SK-N-SH (cell line): ENCODE measurements at regions not wholly inside any gene's neighbourhood (a gene's known extent, or its start where the extent isn't known, plus 50 kb on each side); places are given as distances from the start of the nearest gene placed in this dataset.

Source experiments
- CTCF ChIA-PET: fragments of 300-600, 350-600 bp; formaldehyde crosslinking; extraction: SDS; loops from one replicate; lab custom pipeline; 2021; lab: Yijun Ruan, JAX
- POLR2A ChIA-PET: fragments of 350-600 bp; sonication (Branson Sonifier 250); formaldehyde crosslinking; extraction: SDS; loops from one replicate; lab custom pipeline; 2020; ENCODE audit warnings: antibody characterized with exemption, inconsistent platforms; lab: Yijun Ruan, JAX
- DNase-seq: peaks from one replicate; pipeline ENCODE4 v3.0.0; 2012
- H2AFZ ChIP-seq: fragments of 200-600 bp; sonication (generic); 2 replicates; pipeline ENCODE4 v1.8.1; 2016; ENCODE audit warnings: antibody characterized with exemption, mild to moderate bottlenecking, low read depth
- H3F3A ChIP-seq: fragments of 200-600 bp; sonication (generic); replicated peaks from 2 replicates; pipeline ENCODE3; 2016; ENCODE audit warnings: antibody characterized with exemption, mild to moderate bottlenecking; ENCODE audit not compliant: insufficient read depth
- H3K27ac ChIP-seq, 2 experiments: fragments of 200-500 bp in 1 of 2; fragments of 200-600 bp in 1 of 2; sonication (Bioruptor generic) in 1 of 2; sonication (generic), shearing (Covaris generic) in 1 of 2; 2 replicates each; pipeline versions ENCODE4 v1.5.1 to v1.6.1; 2014 to 2016; ENCODE audit warnings: low read depth in 2 of 2, inconsistent platforms in 1 of 2, low read length in 1 of 2, mild to moderate bottlenecking in 1 of 2, mixed read lengths in 1 of 2
- H3K27me3 ChIP-seq: fragments of 200-600 bp; sonication (generic), shearing (Covaris generic); 2 replicates; pipeline ENCODE4 v1.6.1; 2016; ENCODE audit warnings: mixed run types; ENCODE audit not compliant: insufficient read depth
- H3K36me3 ChIP-seq, 2 experiments: fragments of 200-500 bp in 1 of 2; fragments of 200-600 bp in 1 of 2; sonication (Bioruptor generic) in 1 of 2; sonication (generic) in 1 of 2; replicated peaks in 1 of 2; 2 replicates each; pipeline versions ENCODE3 to v1.5.1; 2014 to 2016; ENCODE audit warnings: low read length in 1 of 2, mild to moderate bottlenecking in 1 of 2; ENCODE audit not compliant: insufficient read depth in 2 of 2, control insufficient read depth in 1 of 2
- H3K4me1 ChIP-seq, 2 experiments: fragments of 200-500 bp in 1 of 2; fragments of 200-600 bp in 1 of 2; sonication (Bioruptor generic) in 1 of 2; sonication (generic), shearing (Covaris generic) in 1 of 2; 2 replicates each; pipeline versions ENCODE4 v1.5.1 to v1.6.1; 2014 to 2016; ENCODE audit warnings: low read depth in 1 of 2, low read length in 1 of 2, mixed run types in 1 of 2; ENCODE audit not compliant: insufficient read depth in 2 of 2, control insufficient read depth in 1 of 2
- H3K4me2 ChIP-seq: fragments of 200-600 bp; sonication (generic), shearing (Covaris generic); 2 replicates; pipeline ENCODE4 v1.6.1; 2017; ENCODE audit warnings: mixed run types
- H3K4me3 ChIP-seq, 2 experiments: fragments of 200-500 bp in 1 of 2; fragments of 200-600 bp in 1 of 2; sonication (Bioruptor generic) in 1 of 2; sonication (generic), shearing (Covaris generic) in 1 of 2; 2 replicates each; pipeline versions ENCODE4 v1.5.1 to v1.8.1; 2014 to 2016; ENCODE audit warnings: low read depth in 2 of 2, inconsistent platforms in 1 of 2, low read length in 1 of 2, mild to moderate bottlenecking in 1 of 2, mixed read lengths in 1 of 2, moderate library complexity in 1 of 2
- H3K79me2 ChIP-seq: fragments of 200-600 bp; sonication (generic); 2 replicates; pipeline ENCODE4 v1.8.1; 2017; ENCODE audit warnings: mild to moderate bottlenecking; ENCODE audit not compliant: insufficient read depth
- H3K9ac ChIP-seq: fragments of 200-600 bp; sonication (generic); 2 replicates; pipeline ENCODE4 v1.6.1; 2017; ENCODE audit warnings: mixed run types
- H3K9me2 ChIP-seq: fragments of 200-600 bp; sonication (generic); 2 replicates; pipeline ENCODE4 v1.6.1; 2017; ENCODE audit warnings: mixed run types
- H3K9me3 ChIP-seq: fragments of 200-600 bp; sonication (generic); 2 replicates; pipeline ENCODE4 v1.6.1; 2017; ENCODE audit warnings: mixed run types, mild to moderate bottlenecking, moderate library complexity
- H4K20me1 ChIP-seq: fragments of 200-600 bp; sonication (generic); 2 replicates; pipeline ENCODE4 v1.6.1; 2017; ENCODE audit warnings: mild to moderate bottlenecking, mixed run types; ENCODE audit not compliant: insufficient read depth
- CHD2 ChIP-seq: fragments of 150-350 bp; IDR thresholded peaks from 2 replicates; pipeline ENCODE4 v1.6.1; 2018; ENCODE audit warnings: low read length; ENCODE audit not compliant: partially characterized antibody
- FOSL2 ChIP-seq: IDR thresholded peaks from 2 replicates; pipeline ENCODE4 v1.4.0; 2012; ENCODE audit warnings: low read depth, mild to moderate bottlenecking, moderate library complexity, borderline replicate concordance
- FOXM1 ChIP-seq: IDR thresholded peaks from 2 replicates; pipeline ENCODE4 v1.4.0; 2012; ENCODE audit warnings: low read depth, mild to moderate bottlenecking
- GABPA ChIP-seq: IDR thresholded peaks from 2 replicates; pipeline ENCODE4 v1.4.0; 2012; ENCODE audit warnings: low read depth, mild to moderate bottlenecking
- JUND ChIP-seq: IDR thresholded peaks from 2 replicates; pipeline ENCODE4 v1.4.0; 2012
- MAX ChIP-seq: IDR thresholded peaks from 2 replicates; pipeline ENCODE4 v1.4.0; 2012; ENCODE audit warnings: low read depth
- NFIC ChIP-seq: IDR thresholded peaks from 2 replicates; pipeline ENCODE4 v1.4.0; 2012; ENCODE audit warnings: borderline replicate concordance
- NRF1 ChIP-seq: IDR thresholded peaks from 2 replicates; pipeline ENCODE4 v1.6.1; 2012; ENCODE audit warnings: low read depth, mild to moderate bottlenecking, low read length
- POLR2AphosphoS5 ChIP-seq: IDR thresholded peaks from 2 replicates; pipeline ENCODE4 v1.6.1; 2012; ENCODE audit warnings: low read depth, low read length
- RAD21 ChIP-seq: IDR thresholded peaks from 2 replicates; pipeline ENCODE4 v1.6.1; 2012; ENCODE audit warnings: mild to moderate bottlenecking, low read length
- RCOR1 ChIP-seq: fragments of 150-350 bp; IDR thresholded peaks from 2 replicates; pipeline ENCODE4 v1.6.1; 2017; ENCODE audit warnings: antibody characterized with exemption, low read length
- RFX5 ChIP-seq: IDR thresholded peaks from 2 replicates; pipeline ENCODE4 v1.6.1; 2012; ENCODE audit warnings: mild to moderate bottlenecking, improper control_type of control experiment, low read length
- SIN3A ChIP-seq: IDR thresholded peaks from 2 replicates; pipeline ENCODE4 v1.6.1; 2012; ENCODE audit warnings: low read depth, mild to moderate bottlenecking, low read length, moderate library complexity, borderline replicate concordance
- SMC3 ChIP-seq: IDR thresholded peaks from 2 replicates; pipeline ENCODE4 v1.6.1; 2012; ENCODE audit warnings: low read depth, low read length, improper control_type of control experiment
- TAF1 ChIP-seq: IDR thresholded peaks from 2 replicates; pipeline ENCODE4 v1.6.1; 2012; ENCODE audit warnings: low read depth, mild to moderate bottlenecking, low read length, moderate library complexity, borderline replicate concordance
- TCF12 ChIP-seq: IDR thresholded peaks from 2 replicates; pipeline ENCODE4 v1.4.0; 2012
- TEAD4 ChIP-seq: IDR thresholded peaks from 2 replicates; pipeline ENCODE4 v1.4.0; 2012; ENCODE audit warnings: mild to moderate bottlenecking, borderline replicate concordance; ENCODE audit not compliant: insufficient read depth
- YY1 ChIP-seq: IDR thresholded peaks from 2 replicates; pipeline ENCODE4 v1.4.0; 2012; ENCODE audit warnings: low read depth, mild to moderate bottlenecking
- WGBS: methylation state at CpG from one replicate; pipeline ENCODE4 v1.1.6; 2017; ENCODE audit warnings: low lambda C conversion rate; 5-methylcytosine and 5-hydroxymethylcytosine counted together
- TF ChIP-seq, protein P1 (sequence below): IDR thresholded peaks from 2 replicates; pipeline ENCODE4 v1.4.0; 2012; ENCODE audit warnings: low read depth, borderline replicate concordance

GRCh38 chr16:79843631-79844043, 243.1 kb upstream of the MAF start:
- H3K4me3 ChIP-seq, result no peak overlapping the region
- no peak for DNase-seq
- WGBS, result 53% methylated on average over 1 of the region's 1 CpG
- H3K4me1 ChIP-seq, result peaks cover 0 to 20% of the 10 kb centered on the region in 2 experiments; a peak in 1 of 4 replicates
- H3K4me2 ChIP-seq, result no peak overlapping the region
- H3K9me2 ChIP-seq, result no peaks in the 10 kb centered on the region
- H2AFZ ChIP-seq, result no peak overlapping the region
- ChIA-PET POLR2A (no interaction called here), CTCF (no interaction called here)
- H3K36me3 ChIP-seq, result no peaks in the 10 kb centered on the region
- TF ChIP-seq POLR2AphosphoS5, result no peak
- H3K9me3 ChIP-seq, result no peaks in the 10 kb centered on the region
- H3K27me3 ChIP-seq, result no peaks in the 10 kb centered on the region
- H3K9ac ChIP-seq, result no peak overlapping the region
- H3K27ac ChIP-seq, result no peak overlapping the region
- H3K79me2 ChIP-seq, result no peaks in the 10 kb centered on the region
- H3F3A ChIP-seq, result no peaks in the 10 kb centered on the region
- H4K20me1 ChIP-seq, result no peaks in the 10 kb centered on the region

GRCh38 chr16:79843145-79843544, 242.6 kb upstream of the MAF start:
- no peak for DNase-seq
- no peak overlapping the region for H3K4me2 ChIP-seq
- 45% methylated on average over 5 of the region's 5 CpGs for WGBS
- H3F3A ChIP-seq, result no peaks in the 10 kb centered on the region
- ChIA-PET CTCF (no interaction called here), POLR2A (no interaction called here)
- H3K27ac ChIP-seq, result no peak overlapping the region
- TF ChIP-seq, protein P1, sequence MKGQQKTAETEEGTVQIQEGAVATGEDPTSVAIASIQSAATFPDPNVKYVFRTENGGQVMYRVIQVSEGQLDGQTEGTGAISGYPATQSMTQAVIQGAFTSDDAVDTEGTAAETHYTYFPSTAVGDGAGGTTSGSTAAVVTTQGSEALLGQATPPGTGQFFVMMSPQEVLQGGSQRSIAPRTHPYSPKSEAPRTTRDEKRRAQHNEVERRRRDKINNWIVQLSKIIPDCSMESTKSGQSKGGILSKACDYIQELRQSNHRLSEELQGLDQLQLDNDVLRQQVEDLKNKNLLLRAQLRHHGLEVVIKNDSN, result no peak
- TF ChIP-seq NRF1 (no peak), CHD2 (no peak), RCOR1 (no peak), FOSL2 (no peak), TCF12 (no peak), NFIC (no peak)
- H3K9ac ChIP-seq, result no peak overlapping the region
- H3K9me3 ChIP-seq, result no peaks in the 10 kb centered on the region
- peaks cover 0 to 23% of the 10 kb centered on the region in 2 experiments; a peak in 1 of 4 replicates for H3K4me1 ChIP-seq
- no peak overlapping the region for H2AFZ ChIP-seq
- H4K20me1 ChIP-seq, result no peaks in the 10 kb centered on the region
- no peaks in the 10 kb centered on the region for H3K9me2 ChIP-seq
- H3K36me3 ChIP-seq, result no peaks in the 10 kb centered on the region
- H3K79me2 ChIP-seq, result no peaks in the 10 kb centered on the region
- no peaks in the 10 kb centered on the region for H3K27me3 ChIP-seq
- H3K4me3 ChIP-seq, result no peak overlapping the region

GRCh38 chr16:79842197-79842596, 241.7 kb upstream of the MAF start:
- H3K4me3 ChIP-seq, result no peak overlapping the region
- no peak overlapping the region for H2AFZ ChIP-seq
- H3K27ac ChIP-seq, result no peak overlapping the region
- DNase-seq, result no peak
- H4K20me1 ChIP-seq, result no peaks in the 10 kb centered on the region
- no peaks in the 10 kb centered on the region for H3K79me2 ChIP-seq
- H3K4me1 ChIP-seq, result peaks cover 0 to 18% of the 10 kb centered on the region in 2 experiments; a peak in 1 of 4 replicates
- ChIA-PET POLR2A (no interaction called here), CTCF (no interaction called here)
- no peak overlapping the region for H3K4me2 ChIP-seq
- no peaks in the 10 kb centered on the region for H3K9me3 ChIP-seq
- WGBS, result 35% methylated on average over 7 of the region's 7 CpGs
- no peaks in the 10 kb centered on the region for H3K9me2 ChIP-seq
- no peaks in the 10 kb centered on the region for H3K27me3 ChIP-seq
- H3K36me3 ChIP-seq, result no peaks in the 10 kb centered on the region
- no peaks in the 10 kb centered on the region for H3F3A ChIP-seq
- no peak overlapping the region for H3K9ac ChIP-seq
- TF ChIP-seq MAX (no peak), TEAD4 (no peak), SIN3A (no peak), YY1 (no peak), NRF1 (no peak), FOSL2 (no peak), RAD21 (no peak), RCOR1 (no peak), JUND (no peak), SMC3 (no peak), RFX5 (no peak), TAF1 (no peak), FOXM1 (no peak), GABPA (no peak)
- TF ChIP-seq, protein P1, result no peak
